CD4-positive, alpha-beta T cell treated with Interleukin-4 for 4 hours (primary cell): ENCODE measurements at regions not wholly inside any gene's neighbourhood (a gene's known extent, or its start where the extent isn't known, plus 50 kb on each side); places are given as distances from the start of the nearest gene placed in this dataset.
"Not testable (repeated sequence)": the region's sequence is repeated elsewhere in the genome, so short reads cannot be mapped to it uniquely, and the experiment has no call there.

Experiments used
- DNase-seq: peaks from one replicate; pipeline ENCODE4 v3.0.0-alpha.2; 2020

DNA sequence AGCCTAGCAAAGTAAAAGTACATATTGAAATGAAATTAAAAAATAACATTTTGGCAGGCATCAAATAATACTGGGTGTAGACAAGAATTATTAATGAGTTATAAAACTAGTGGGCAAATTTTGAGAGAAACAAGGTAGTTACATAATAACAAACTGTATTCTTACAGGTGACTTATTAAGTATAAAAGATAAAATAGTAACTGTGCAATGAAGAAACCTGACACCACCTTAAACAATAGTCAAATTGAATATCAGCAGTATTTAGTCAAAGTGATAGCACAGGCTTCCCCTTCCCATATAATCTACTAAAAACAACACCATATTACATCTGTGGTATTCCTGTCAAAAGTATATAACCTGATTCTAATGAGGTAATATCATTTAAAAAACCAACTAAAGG lies 1099.8 kb upstream of the CRIM1 start:
- DNase-seq: no peak

DNA sequence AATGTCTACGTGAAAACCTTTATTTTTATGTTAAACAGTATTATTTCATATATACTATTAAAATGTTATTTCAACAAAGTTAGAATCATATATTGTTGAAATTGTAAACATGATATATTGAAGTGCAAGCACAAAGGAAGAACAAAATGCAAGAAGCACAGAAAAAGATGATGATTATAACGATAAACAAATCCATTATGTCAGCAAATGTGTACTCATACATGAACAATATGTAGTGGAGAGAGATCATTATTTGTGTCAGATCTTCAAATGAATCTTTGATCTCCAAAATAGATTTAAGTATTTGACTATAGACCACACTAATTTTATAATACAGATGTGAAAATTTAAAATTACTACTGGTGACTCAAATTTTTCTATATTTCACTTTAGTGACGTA lies 1104.4 kb upstream of the CRIM1 start:
- DNase-seq: no peak

DNA sequence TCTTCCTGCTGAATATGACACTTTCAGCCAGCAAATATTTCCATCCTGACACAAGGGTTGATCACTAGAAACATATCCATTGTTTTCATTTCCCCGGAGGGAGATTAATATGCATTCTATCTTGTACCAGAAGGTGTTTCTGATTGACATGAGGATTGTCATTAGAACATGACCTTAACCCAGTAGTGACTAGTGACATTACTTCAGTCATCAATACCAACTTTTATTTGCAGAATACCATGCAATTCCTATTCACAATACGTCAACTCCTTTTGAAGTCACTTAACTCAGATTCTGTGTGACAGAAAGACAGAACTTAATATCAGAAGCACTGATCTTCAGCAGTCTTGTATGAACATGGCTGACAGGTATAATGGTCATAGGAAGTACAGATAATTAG lies 1108.9 kb upstream of the CRIM1 start:
- no peak for DNase-seq

DNA sequence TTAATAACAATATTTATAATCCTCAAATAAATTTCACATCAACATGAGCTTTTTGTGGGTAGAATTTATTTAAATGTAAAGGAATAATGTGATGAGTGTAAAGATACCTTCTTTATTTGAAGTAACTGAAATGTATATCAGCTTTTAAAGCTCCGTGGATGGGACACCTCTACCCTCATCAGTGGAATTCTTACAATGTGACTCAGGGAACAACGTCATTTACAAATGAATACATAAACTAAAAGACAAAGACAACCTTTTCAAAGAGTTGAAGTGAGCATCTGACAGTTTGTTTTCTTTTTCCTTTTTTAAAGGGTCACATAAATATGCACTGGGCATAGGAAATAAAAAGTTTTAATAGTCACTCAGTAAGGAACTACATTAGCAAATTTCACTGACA lies 1127.0 kb upstream of the CRIM1 start:
- DNase-seq: no peak

DNA sequence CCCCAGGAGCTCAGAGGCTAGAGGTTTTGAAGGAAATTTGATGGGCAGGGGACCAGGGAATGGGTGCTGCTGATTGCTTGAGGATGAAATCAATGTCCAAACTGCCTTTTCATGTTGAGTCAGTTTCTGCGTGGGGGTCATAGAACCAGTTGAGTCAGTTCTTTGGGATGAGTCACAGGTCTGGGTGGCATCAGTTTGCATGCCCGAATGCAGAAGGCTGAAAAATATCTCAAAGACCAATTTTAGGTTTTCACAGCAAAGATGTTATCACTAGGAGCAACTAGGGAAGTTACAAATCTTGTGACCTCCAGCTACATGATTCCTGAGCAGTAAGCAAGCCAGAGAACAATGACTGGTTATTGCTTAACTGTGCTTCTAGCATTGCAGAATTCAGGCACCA lies 1135.1 kb upstream of the CRIM1 start:
- no peak for DNase-seq

DNA sequence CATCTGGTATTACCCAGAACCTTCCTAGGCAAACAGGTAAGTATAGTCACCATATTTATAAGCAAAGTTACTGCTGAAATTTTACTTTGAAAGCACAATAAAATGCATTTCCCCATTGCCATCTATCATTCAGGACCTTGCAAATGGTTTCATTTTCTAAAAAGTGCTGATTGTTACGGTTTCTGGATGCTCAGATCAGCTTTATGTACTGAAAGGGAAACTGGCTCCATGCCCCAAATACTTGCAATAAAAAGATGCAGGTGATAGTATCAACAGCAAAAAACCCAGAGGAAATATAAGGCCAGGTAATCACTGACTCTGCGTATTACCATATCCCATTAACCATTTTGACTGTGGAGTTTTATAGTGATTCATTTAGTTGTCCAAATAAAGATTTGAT lies 1150.7 kb upstream of the CRIM1 start:
- DNase-seq: no peak

DNA sequence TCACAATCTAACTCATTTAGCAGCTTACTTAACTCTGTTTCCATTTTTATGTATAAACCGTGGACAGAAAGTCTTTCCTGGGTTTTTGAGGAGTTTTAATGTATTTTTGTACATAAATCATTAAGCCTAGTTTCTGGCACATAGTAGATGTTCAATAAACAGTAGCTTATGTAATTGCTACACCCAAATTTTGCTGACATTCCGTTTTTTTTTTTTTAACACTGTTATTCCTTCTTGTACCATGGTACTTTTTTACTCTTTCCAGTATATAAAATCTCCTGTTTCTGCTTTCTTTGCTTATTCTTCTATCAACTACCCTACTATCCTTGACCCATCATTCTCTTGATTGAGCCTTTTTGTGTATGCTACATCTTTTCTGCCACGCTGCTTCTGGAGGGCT lies 1151.3 kb upstream of the CRIM1 start:
- DNase-seq: no peak

DNA sequence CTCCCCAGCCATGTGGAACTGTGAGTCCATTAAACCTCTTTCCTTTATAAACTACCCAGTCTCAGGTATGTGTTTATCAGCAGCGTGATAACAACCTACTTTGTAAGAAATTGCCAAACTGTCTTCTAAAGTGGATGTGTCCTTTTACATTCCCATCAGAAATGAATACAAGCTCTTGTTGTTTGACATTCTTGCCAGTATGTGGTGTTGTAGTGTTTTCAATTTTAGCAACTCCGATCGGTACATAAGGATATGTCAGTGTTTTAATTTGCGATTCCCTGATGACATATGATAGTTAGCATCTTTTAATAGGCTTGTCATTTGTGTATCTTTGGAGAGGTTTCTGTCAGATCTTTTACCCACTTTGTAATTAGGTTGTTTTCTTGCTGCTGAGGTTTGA lies 1156.3 kb upstream of the CRIM1 start:
- no peak for DNase-seq

DNA sequence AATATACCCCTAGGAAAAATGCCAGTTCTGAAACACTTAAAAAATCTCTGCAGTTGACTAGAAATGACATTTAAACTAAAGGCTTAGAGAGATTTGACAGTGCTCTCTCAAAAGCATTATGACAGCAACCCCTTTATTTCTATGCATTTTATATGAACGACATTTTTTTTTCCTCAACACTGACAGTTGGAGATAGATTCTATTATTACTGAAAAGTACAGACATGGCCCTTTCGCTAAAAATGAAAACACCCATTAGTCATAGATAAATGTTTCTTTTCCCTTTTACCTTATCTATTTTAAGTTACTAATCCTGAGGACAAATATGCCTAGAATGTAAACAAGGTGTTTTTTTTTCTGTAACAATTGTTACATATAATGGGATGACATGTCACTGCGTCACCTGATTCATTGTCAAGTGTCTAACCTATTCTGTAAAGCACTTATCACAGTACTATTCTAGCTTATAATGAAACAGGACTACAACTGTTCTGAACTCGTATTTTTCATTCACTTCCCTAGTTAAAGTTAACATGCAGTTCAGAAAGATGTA lies 1169.6 kb upstream of the CRIM1 start:
- DNase-seq: no peak

DNA sequence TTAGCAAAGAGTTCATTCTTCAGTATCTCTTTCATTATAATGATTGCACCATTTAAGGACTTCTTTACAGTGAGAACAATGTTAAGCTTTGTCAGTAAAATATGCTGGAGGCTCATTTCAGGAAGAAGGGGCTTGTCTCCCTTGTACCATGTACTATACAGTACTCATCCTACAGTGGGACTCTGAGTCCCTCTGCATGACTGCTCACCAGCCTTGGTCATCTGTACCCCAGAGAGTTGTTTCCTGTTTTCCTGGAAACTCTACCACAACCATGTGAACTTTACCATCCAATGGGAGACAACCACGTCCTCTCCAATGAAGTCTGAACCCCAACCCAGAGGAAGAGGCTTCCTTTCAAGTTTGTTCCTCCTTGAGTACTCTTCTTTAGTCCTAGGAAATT lies 1171.1 kb upstream of the CRIM1 start:
- DNase-seq: no peak

DNA sequence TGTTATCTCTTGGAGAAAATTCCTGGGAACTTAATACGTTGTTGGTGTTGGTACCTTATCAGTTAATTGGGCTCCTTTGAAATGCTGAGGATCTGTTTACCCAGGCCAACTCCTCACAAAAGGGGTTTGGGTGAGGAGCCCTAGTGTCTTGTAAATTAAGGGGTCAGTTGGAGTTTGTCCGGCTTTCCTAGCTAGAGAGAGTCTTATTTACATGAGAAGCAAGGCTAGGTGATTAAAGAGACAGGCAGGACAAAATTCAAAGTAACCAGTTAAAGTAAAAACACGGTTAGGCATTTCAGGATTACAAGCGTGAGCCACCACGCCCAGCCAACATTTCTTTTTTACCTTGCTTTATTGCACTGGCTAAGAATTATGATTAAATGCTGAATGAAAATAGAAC lies 1178.9 kb upstream of the CRIM1 start:
- not testable (repeated sequence) for DNase-seq

DNA sequence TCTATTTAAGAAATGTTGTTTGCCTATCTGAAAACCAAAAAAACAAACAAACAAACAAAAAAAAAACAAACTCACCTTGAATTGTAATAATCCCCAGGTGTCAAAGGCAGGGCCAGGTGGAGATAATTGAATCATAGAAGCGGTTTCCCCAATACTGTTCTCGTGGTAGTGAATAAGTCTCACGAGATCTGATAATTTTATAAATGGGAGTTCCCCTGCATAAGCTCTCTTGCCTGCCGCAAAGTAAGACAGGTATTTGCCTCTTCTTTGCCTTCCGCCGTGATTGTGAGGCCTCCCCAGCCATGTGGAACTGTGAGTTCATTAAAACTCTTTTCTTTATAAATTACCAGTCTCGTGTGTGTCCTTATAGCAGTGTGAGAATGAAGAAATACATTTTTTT lies 1180.7 kb upstream of the CRIM1 start:
- no peak for DNase-seq

DNA sequence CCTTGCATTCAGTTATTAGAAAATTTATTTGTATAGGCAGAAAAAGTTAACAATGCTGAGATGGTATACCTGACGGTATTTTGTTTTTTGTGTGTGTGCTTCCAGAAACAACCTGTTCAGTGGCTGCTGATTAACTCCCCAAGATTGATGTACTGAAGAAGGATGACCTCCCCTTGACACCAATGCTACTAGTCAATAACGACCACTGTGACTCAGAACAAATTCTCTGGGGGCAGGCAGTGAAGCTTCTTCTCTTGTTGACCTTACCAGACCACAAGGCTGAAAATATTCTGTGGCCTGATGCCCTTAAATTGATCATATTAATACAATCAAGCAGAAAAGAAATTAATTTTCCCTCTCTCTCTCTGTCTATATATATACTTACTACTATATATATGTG lies 1182.9 kb upstream of the CRIM1 start:
- no peak for DNase-seq

DNA sequence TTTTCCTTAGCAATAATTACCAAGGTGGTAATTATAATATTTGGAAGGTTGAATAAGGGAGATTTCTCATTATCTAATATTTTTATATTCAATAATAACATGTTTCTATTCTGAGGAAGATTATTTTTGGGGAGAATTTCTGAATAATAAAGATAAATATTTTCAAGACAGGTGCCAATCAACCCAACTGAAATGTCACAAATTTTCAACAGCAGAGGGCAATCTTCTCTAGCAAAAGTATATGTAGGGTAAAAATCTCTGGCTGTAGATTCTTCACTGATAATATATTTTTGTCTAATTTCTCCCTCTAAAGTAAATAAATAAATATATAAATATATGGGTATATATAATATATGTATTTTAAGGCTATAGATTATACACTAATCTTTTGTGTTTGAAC lies 1187.2 kb upstream of the CRIM1 start:
- no peak for DNase-seq

DNA sequence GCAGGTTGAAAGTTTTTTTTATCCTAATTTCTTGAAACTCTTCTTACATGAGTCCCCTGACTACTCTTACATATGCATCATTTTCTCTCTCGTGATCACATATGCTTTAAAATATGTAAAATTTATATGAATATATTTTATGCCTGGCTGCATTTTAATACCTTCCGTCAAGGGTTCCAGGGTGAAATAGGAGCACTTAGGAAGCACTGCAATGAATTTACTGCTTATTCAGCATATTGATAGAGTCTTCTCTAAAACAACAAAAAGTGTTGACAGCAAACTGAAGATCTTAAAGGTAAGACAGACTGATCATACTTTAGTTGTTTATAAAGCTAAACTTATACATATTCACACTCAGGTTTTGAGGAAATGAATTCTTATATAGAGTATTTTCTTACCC lies 1191.6 kb upstream of the CRIM1 start:
- DNase-seq: no peak

DNA sequence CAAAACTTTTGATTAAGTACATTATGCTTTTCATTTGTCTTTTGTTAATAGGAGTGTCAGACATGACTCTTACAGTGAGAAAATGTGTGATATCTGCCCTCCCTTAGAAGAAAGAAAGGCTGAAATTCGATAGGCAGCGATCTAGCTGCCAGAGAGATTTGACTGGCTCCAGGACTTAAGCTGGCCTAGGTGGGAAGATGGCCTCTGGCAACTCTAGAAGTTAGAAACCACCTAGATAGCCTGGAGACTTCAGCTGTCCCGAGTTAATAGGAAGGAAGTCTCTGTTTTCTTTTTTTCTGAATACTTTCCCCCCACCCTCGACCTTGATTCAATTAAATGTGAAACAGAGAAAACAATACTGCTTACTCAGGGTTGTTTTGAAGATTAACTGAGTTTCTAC lies 1194.7 kb upstream of the CRIM1 start:
- no peak for DNase-seq

DNA sequence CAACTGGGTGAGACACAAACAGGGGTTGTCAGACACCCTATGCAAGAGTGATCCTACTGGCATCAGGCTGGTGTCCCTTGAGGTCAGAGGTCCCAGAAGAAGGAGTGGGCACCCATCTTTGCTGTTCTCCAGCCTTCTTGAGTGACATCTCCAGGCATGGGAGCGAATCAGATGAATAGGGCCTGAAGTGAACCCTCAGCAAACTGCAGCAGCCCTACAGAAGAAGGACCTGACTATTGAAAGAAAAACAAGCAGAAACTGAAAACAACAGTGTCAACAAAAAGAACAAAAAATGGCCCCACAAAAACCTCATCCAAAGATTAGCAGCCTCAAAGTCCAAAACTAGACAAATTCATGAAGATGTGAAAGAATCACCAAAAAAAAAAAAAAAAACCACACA lies 1229.7 kb upstream of the CRIM1 start:
- DNase-seq: no peak

DNA sequence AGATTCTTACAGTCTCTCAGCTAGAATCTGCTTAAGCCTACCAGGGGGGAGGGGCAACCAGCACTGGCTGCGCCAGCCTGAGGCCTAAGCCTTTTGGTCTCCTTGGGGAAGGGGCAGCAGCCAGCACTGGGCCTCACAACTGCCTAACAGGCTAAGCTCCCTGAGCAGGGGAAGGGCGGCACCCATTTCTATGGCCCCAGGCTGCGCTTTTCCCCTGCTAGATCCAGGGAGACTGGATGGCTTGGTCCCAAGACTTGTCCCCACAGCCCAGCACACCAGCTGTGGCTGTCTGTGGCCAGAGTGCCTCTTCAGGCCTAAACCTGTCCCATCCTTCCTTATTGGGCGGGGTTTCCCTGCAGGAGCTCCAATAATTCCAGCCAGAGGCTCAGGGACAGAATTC lies 1230.3 kb upstream of the CRIM1 start:
- no peak for DNase-seq

DNA sequence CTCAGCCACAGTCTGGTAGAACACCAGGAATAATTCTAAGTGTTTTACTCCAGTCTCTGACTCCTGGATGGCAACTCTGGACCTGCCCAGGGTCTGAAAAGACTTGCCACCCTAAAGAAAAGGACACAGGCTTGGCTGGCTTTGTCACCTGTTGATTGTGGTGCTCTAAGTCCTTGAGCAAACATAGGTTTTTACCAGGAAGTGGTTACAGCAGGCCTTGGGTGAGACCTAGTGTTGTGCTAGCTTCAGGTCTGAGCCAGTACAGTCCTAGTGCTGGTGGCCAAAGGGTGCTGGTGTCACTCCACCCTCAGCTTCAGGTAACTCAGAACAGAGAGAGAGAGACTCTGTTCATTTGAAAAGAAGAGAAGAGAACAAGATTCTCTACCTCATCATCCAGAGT lies 1239.4 kb upstream of the CRIM1 start:
- DNase-seq: no peak

DNA sequence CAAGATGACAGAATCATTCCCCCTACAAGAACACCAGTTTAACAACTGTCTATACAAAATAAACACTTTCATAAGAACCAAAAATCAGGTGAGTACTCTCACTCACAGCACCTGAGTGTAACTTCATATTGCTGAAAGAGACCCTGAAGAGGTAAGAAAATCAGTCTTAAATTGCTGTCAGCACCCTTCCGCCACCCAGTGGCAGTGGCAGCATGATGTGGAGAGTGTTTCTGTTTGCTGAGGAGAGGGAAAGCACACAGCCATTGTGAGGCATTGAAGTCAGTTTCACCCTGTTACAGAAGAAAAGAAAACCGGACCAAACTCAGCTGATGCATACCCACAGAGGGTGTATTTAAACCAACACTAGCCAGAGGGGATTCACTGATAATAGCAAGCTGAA lies 1240.8 kb upstream of the CRIM1 start:
- DNase-seq: no peak

DNA sequence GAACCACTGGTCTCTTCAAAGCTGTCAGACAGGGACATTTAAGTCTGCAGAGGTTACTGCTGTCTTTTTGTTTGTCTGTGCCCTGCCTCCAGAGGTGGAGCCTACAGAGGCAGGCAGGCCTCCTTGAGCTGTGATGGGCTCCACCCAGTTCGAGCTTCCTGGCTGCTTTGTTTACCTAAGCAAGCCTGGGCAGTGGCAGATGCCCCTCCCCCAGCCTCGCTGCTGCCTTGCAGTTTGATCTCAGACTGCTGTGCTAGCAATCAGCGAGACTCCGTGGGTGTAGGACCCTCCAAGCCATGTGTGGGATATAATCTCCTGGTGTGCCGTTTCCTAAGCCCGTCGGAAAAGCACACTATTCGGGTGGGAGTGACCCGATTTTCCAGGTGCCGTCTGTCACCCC lies 1243.2 kb upstream of the CRIM1 start:
- DNase-seq: not testable (repeated sequence)

DNA sequence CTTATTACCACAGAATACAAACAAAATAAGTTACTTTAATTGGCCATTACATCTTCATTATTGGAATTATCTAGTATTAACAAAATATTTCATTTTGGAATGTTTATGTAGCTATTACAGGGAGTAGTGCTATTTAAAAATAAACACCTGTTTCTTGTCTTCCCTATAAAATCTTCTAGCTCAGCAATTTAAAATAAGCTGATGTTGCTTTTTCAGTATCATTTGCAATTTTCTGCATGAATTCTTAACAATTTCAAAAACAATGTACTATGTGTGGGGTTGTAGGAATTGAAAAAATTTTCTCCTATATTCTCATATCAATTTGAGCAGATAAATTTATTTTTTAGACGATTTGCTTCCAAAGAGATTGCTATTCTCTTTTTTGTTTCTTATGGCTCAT lies 1251.3 kb upstream of the CRIM1 start:
- no peak for DNase-seq

DNA sequence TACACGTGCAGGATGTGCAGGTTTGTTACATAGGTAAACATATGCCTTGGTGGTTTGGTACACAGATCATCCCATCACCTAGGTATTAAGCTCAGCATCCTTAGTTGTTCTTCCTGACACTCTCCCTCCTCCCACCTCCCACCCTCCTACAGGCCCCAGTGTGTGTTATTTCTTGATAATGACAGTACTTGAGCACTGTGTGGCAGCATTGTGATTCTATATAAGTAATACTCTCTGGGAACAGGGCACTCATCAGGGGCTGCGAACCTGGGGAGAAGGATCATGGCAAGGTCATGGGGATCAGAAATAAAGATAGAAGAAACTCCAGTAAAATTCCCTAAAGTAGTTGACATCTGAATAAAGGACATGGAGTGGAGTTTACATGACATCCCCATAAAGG lies 1256.2 kb upstream of the CRIM1 start:
- DNase-seq: no peak

DNA sequence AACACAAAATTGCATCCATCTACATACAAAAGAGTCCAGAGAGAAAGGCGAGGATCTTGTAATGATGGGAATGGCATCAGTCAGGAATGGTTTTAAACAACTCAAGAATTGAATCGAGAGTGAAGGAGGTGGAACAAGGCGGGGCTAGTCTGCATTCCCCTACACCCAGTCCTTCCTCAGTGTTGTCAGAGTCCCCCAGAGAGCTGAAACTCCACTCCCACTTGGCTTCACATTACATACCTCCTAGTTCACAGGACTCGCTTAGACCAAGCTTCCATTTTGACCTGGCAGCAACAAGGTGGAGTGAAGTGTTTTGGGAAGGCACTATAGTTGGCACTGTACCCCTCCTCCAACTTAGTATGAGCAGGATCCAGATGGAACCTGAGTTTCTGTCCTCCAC lies 1273.5 kb upstream of the CRIM1 start:
- no peak for DNase-seq

DNA sequence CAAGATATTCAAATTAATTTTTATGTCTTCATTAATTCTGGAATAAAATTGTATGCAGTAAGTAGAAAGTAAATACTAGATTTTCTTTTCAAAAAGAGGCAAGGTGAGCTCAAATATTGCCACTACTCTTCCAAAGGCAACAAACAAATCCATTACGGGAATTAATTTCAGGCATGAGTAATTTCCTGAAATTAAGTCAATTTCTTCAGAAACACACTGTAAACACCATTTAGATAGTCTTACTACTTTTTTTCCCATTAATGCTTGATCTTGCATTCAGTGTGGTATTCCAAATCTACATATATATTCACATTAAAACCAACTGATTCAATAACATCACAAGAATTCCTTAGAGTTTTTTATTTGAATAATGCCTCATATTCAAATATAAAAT lies 1274.0 kb upstream of the CRIM1 start:
- no peak for DNase-seq

DNA sequence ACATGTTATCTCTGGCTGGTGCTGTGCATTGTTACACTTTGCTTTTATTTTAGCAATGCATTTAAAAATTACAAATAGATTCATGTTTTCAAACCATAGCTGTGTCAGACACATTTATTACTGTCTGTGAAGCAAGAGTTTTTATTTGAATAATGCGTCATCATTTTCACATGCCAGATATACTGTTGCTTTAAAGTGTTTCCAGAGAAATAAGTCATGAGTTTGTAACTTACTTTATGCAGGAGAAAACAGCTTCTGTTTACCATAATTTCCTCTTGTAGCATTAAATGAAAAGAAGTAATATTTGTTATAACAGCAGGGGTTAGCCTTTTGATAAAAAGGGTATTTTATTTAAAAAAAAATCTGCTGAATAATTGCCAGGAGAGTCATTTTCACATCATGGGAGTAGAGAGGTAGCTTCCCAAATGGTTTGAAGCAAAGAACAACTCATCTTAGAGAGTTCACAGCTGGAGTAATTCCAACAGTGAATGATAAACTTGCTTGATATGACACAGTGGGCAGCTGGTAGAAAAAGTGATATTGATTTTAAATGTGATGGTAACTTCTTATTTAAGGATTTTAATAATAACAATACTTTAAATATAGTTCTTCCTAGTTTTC lies 1274.5 kb upstream of the CRIM1 start:
- no peak for DNase-seq
